Body of pancreas (tissue), 4 donors: ENCODE measurements at regions not wholly inside any gene's neighbourhood (a gene's known extent, or its start where the extent isn't known, plus 50 kb on each side); places are given as distances from the start of the nearest gene placed in this dataset.
"Not testable (repeated sequence)": the region's sequence is repeated elsewhere in the genome, so short reads cannot be mapped to it uniquely, and the experiment has no call there.

Experiments
- POLR2A ChIP-seq, 3 donors: fragments of 450-650 bp; IDR thresholded peaks; one replicate each; pipeline ENCODE4 v1.6.1; 2016; ENCODE audit warnings: antibody characterized with exemption in 3 of 3, mild to moderate bottlenecking in 2 of 3
- TF ChIP-seq, protein P1 (sequence below), 7 experiments: fragments of 450-650 bp in 4 of 7; fragments of 200-600 bp in 3 of 7; sonication (generic) in 3 of 7; IDR thresholded peaks; one replicate each; pipeline ENCODE4 v1.5.1; 2016 to 2019; ENCODE audit warnings: antibody characterized with exemption in 7 of 7

DNA sequence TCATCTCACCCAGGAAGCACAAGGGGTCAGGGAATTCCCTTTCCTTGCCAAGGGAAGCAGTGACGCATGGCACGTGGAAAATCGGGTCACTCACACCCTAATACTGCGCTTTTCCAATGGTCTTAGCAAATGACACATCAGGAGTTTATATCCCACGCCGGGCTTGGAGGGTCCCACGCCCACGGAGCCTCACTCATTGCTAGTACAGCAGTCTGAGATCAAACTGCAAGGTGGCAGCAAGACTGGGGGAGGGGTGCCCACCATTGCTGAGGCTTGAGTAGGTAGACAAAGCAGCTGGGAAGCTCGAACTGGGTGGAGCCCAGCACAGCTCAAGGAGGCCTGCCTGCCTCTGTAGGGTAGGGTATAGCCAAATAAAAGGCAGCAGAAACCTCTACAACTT is 691.1 kb upstream of the PCDH10 start:
- TF ChIP-seq, protein P1, sequence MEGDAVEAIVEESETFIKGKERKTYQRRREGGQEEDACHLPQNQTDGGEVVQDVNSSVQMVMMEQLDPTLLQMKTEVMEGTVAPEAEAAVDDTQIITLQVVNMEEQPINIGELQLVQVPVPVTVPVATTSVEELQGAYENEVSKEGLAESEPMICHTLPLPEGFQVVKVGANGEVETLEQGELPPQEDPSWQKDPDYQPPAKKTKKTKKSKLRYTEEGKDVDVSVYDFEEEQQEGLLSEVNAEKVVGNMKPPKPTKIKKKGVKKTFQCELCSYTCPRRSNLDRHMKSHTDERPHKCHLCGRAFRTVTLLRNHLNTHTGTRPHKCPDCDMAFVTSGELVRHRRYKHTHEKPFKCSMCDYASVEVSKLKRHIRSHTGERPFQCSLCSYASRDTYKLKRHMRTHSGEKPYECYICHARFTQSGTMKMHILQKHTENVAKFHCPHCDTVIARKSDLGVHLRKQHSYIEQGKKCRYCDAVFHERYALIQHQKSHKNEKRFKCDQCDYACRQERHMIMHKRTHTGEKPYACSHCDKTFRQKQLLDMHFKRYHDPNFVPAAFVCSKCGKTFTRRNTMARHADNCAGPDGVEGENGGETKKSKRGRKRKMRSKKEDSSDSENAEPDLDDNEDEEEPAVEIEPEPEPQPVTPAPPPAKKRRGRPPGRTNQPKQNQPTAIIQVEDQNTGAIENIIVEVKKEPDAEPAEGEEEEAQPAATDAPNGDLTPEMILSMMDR (IDR thresholded peaks at IDR 0.05), result not testable (repeated sequence)
- TF ChIP-seq POLR2A (IDR thresholded peaks at IDR 0.05), result not testable (repeated sequence)
